NCI-H774 (cell line): ENCODE measurements at regions not wholly inside any gene's neighbourhood (a gene's known extent, or its start where the extent isn't known, plus 50 kb on each side); places are given as distances from the start of the nearest gene placed in this dataset.

ENCODE experiments used
- DNase-seq: peaks from one replicate; lab custom pipeline; 2025; lab: John Stamatoyannopoulos, UW

- DNase-seq, result no peak
These were observed 51.3 kb upstream of the KCNA1 start for GRCh38 chr12:4858386-4858785.

GRCh38 chr12:4859478-4860210 is 50.1 kb upstream of the KCNA1 start:
- DNase-seq, result no peak
